ENCODE measurements at regions not wholly inside any gene's neighbourhood (a gene's known extent, or its start where the extent isn't known, plus 50 kb on each side); places are given as distances from the start of the nearest gene placed in this dataset.

GRCh38 chr9:108088916-108089315 lies 599.3 kb upstream of the KLF4 start (continued):
- no peak for TF ChIP-seq ELK1 (IDR thresholded peaks at IDR 0.05; ENCODE audit: borderline replicate concordance, low read depth, low read length)

GRCh38 chr9:108087781-108088180 lies 598.2 kb upstream of the KLF4 start:
- Histone ChIP-seq H2BK15ac (ENCODE audit: low read depth, low read length) (no peak overlapping the region), H3K9ac (ENCODE audit: low read depth, low read length) (no peak overlapping the region), H3K4me1 (ENCODE audit: control insufficient read depth, insufficient read depth, low read length) (no peaks in the 10 kb centered on the region), H3K36me3 (ENCODE audit: control insufficient read depth, insufficient read depth, low read length) (no peaks in the 10 kb centered on the region), H2AK5ac (ENCODE audit: low read depth, low read length) (no peak overlapping the region), H4K5ac (ENCODE audit: low read depth, low read length) (no peak overlapping the region), H4K91ac (ENCODE audit: insufficient read depth, low read depth, low read length) (no peak overlapping the region), H3K27ac (ENCODE audit: insufficient read depth, low read length) (no peak overlapping the region), H2BK120ac (ENCODE audit: low read depth, low read length) (no peak overlapping the region), H3K79me1 (ENCODE audit: low read depth in 1 of 2, low read length in 2 of 2) (no peaks in the 10 kb centered on the region), H3K4me2 (ENCODE audit: low read depth, low read length) (no peak overlapping the region), H3K9me3 (ENCODE audit: control insufficient read depth, insufficient read depth, low read length) (peaks cover 3% of the 10 kb centered on the region; the same call in 1 of the 2 replicates), H4K8ac (ENCODE audit: low read depth in 2 of 2, low read length in 2 of 2) (no peak overlapping the region), H2AK9ac (replicated peaks; ENCODE audit: low read depth, low read length, poor library complexity) (no peak overlapping the region), H4K20me1 (ENCODE audit: insufficient read depth, low read length) (no peaks in the 10 kb centered on the region), H3K14ac (replicated peaks; ENCODE audit: low read depth, low read length) (no peak overlapping the region), H3K18ac (ENCODE audit: low read depth, low read length) (no peak overlapping the region), H2BK20ac (ENCODE audit: low read depth, low read length) (no peak overlapping the region), H3K56ac (ENCODE audit: extremely low read depth, insufficient read depth, low read length) (no peak overlapping the region), H2AFZ (replicated peaks; ENCODE audit: low read length, poor library complexity) (no peak overlapping the region), H3K27me3 (ENCODE audit: control insufficient read depth, insufficient read depth, low read length) (peaks cover 6% of the 10 kb centered on the region), H3K4ac (ENCODE audit: low read depth, low read length) (no peak overlapping the region), H3K4me3 (ENCODE audit: insufficient read depth, low read depth, low read length) (no peak overlapping the region), H3K9me1 (ENCODE audit: insufficient read depth, low read length) (no peaks in the 10 kb centered on the region), H3K23ac (ENCODE audit: low read depth, low read length) (no peak overlapping the region), H2BK5ac (ENCODE audit: low read depth, low read length, poor library complexity, severe bottlenecking) (no peak overlapping the region)
- DNase-seq (no peak), ATAC-seq (ENCODE audit: low read depth) (no peak)
- no peak for TF ChIP-seq ELK1 (IDR thresholded peaks at IDR 0.05; ENCODE audit: borderline replicate concordance, low read depth, low read length)
- TF ChIP-seq POLR2A (IDR thresholded peaks at IDR 0.05; ENCODE audit: low read depth, low read length) = no peak
- TF ChIP-seq CHD1 (IDR thresholded peaks at IDR 0.05; ENCODE audit: low read depth, low read length) = no peak
- no peak for TF ChIP-seq RFX5 (IDR thresholded peaks at IDR 0.05; ENCODE audit: low read depth, low read length)
- in situ Hi-C loops (cut with MboI; ENCODE audit: low sequenced_read_pairs) (no loop called here), intact Hi-C loops (cut with micrococcal nuclease) (no loop called here), dilution Hi-C loops (cut with HindIII; ENCODE audit: low sequenced_read_pairs, unreplicated experiment) (no loop called here)
- 80% methylated on average over 3 of the region's 5 CpGs; no CpG with 5 or more reads in 1 of the 2 experiments for WGBS, 2 experiments (ENCODE audit: extremely low coverage in 2 of 2, insufficient read length in 1 of 2)
- ChIA-PET POLR2A (ENCODE audit: unreplicated experiment) (no interaction called here), CTCF (no interaction called here)
- BruUV-seq (replicated peaks) = no TSS peak
